IPS DF 4.7 (cell line): ENCODE measurements at regions not wholly inside any gene's neighbourhood (a gene's known extent, or its start where the extent isn't known, plus 50 kb on each side); places are given as distances from the start of the nearest gene placed in this dataset.
"Not testable (repeated sequence)": the region's sequence is repeated elsewhere in the genome, so short reads cannot be mapped to it uniquely, and the experiment has no call there.

Experiments
- DNase-seq: peaks from one replicate; pipeline ENCODE4 v3.0.0-alpha.2; 2013; ENCODE audit warnings: low spot score; ENCODE audit errors: extremely low read depth

GRCh38 chr22:22193923-22194322, 50.7 kb upstream of the VPREB1 start:
- no peak for DNase-seq

- not testable (repeated sequence) for DNase-seq
Observed at GRCh38 chr22:22193462-22193861, 51.1 kb upstream of the VPREB1 start.

- not testable (repeated sequence) for DNase-seq
Observed at GRCh38 chr22:22193006-22193405, 51.6 kb upstream of the VPREB1 start.

- DNase-seq: not testable (repeated sequence)
Observed at GRCh38 chr22:22189796-22190195, 54.8 kb upstream of the VPREB1 start.

- DNase-seq: not testable (repeated sequence)
Observed at GRCh38 chr22:22187863-22188262, 56.7 kb upstream of the VPREB1 start.

- no peak for DNase-seq
Observed at GRCh38 chr22:22187299-22187698, 57.3 kb upstream of the VPREB1 start.

- DNase-seq: no peak
Observed at GRCh38 chr22:22185844-22186499, 58.6 kb upstream of the VPREB1 start.

- no peak for DNase-seq
Observed at GRCh38 chr22:22185217-22185616, 59.4 kb upstream of the VPREB1 start.

GRCh38 chr22:22184277-22184807, 60.2 kb upstream of the VPREB1 start:
- no peak for DNase-seq

- DNase-seq: no peak
Observed at GRCh38 chr22:22182990-22183264, 61.7 kb upstream of the VPREB1 start.

- DNase-seq: no peak
Observed at GRCh38 chr22:22182218-22182989, 62.2 kb upstream of the VPREB1 start.

GRCh38 chr22:22181341-22181850, 63.2 kb upstream of the VPREB1 start:
- no peak for DNase-seq

- no peak for DNase-seq
Observed at GRCh38 chr22:22180738-22181285, 63.8 kb upstream of the VPREB1 start.

GRCh38 chr22:22179858-22180257, 64.7 kb upstream of the VPREB1 start:
- no peak for DNase-seq

- DNase-seq: no peak
Observed at GRCh38 chr22:22178992-22179391, 65.6 kb upstream of the VPREB1 start.

- no peak for DNase-seq
Observed at GRCh38 chr22:22178355-22178965, 66.1 kb upstream of the VPREB1 start.

- no peak for DNase-seq
Observed at GRCh38 chr22:22176929-22177616, 67.5 kb upstream of the VPREB1 start.

GRCh38 chr22:22172896-22173628, 71.5 kb upstream of the VPREB1 start:
- DNase-seq: not testable (repeated sequence)

GRCh38 chr22:22171357-22172218, 73.0 kb upstream of the VPREB1 start:
- no peak for DNase-seq

- no peak for DNase-seq
Observed at GRCh38 chr22:22169923-22170322, 74.7 kb upstream of the VPREB1 start.
